ENCODE measurements at regions not wholly inside any gene's neighbourhood (a gene's known extent, or its start where the extent isn't known, plus 50 kb on each side); places are given as distances from the start of the nearest gene placed in this dataset.

DNA sequence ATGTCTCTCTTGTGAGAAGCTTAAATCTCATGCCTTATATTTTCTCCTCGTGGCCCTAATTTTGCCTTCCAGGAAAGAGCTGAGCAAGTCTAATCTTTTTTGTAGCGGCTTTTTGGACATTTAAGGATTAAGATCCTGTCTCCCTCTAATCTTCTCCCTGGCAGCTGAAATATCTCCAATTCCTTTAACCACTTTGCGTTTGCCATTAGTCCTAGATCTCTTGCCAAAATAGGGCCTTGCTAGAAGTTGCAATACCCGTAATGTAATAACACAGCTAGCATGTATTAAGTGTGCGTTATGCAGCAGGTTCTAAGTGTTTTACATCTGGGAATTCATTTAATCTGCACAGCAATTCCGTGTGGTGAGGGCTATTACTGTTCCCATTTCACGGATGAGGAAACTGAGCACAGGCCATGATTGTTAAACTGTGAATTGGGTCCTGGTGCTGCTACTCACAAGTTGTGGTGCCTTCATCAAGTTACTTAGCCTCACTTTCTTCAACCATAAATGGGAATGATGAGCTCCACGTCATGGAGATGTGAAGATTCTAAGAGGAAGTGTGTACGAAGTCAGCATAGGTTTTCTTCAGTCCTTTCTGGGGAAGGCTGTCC is 198.9 kb upstream of the ASIC2 start:
- TF ChIP-seq, protein P1, sequence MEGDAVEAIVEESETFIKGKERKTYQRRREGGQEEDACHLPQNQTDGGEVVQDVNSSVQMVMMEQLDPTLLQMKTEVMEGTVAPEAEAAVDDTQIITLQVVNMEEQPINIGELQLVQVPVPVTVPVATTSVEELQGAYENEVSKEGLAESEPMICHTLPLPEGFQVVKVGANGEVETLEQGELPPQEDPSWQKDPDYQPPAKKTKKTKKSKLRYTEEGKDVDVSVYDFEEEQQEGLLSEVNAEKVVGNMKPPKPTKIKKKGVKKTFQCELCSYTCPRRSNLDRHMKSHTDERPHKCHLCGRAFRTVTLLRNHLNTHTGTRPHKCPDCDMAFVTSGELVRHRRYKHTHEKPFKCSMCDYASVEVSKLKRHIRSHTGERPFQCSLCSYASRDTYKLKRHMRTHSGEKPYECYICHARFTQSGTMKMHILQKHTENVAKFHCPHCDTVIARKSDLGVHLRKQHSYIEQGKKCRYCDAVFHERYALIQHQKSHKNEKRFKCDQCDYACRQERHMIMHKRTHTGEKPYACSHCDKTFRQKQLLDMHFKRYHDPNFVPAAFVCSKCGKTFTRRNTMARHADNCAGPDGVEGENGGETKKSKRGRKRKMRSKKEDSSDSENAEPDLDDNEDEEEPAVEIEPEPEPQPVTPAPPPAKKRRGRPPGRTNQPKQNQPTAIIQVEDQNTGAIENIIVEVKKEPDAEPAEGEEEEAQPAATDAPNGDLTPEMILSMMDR (conservative IDR thresholded peaks at IDR 0.05), result no peak
- no peak for TF ChIP-seq ZFX (IDR thresholded peaks at IDR 0.05)
